SK-N-SH treated with all-trans-retinoic acid at 6 μM for 48 hours (cell line): ENCODE measurements at regions not wholly inside any gene's neighbourhood (a gene's known extent, or its start where the extent isn't known, plus 50 kb on each side); places are given as distances from the start of the nearest gene placed in this dataset.

Experiments used
- ARNTL ChIP-seq: fragments of 450-650 bp; formaldehyde crosslinking; IDR thresholded peaks from 2 replicates; pipeline ENCODE4 v1.5.0; 2020; ENCODE audit warnings: low read depth, mild to moderate bottlenecking, moderate library complexity, borderline replicate concordance
- BACH2 ChIP-seq: fragments of 250-450 bp; sonication (Bioruptor Pico); IDR thresholded peaks from 2 replicates; pipeline ENCODE4 v1.9.0; 2021; ENCODE audit warnings: mild to moderate bottlenecking, borderline replicate concordance
- CSDC2 ChIP-seq: fragments of 250-450 bp; sonication (Bioruptor Pico); IDR thresholded peaks from 2 replicates; pipeline ENCODE4 v1.5.0; 2020; ENCODE audit warnings: mild to moderate bottlenecking, moderate library complexity
- CSRNP3 ChIP-seq: fragments of 250-450 bp; sonication (Bioruptor Pico); IDR thresholded peaks from 2 replicates; pipeline ENCODE4 v1.5.1; 2021; ENCODE audit warnings: mild to moderate bottlenecking, moderate library complexity
- GLIS3 ChIP-seq: fragments of 250-450 bp; sonication (Bioruptor Pico); IDR thresholded peaks from 2 replicates; pipeline ENCODE4 v1.5.0; 2020; ENCODE audit warnings: mild to moderate bottlenecking, moderate library complexity
- SNAI2 ChIP-seq: fragments of 250-450 bp; sonication (Bioruptor Pico); IDR thresholded peaks from 2 replicates; pipeline ENCODE4 v1.5.0; 2020; ENCODE audit warnings: mild to moderate bottlenecking, moderate library complexity
- ZFP3 ChIP-seq: fragments of 250-450 bp; sonication (Bioruptor Pico); IDR thresholded peaks from 2 replicates; pipeline ENCODE4 v1.5.0; 2020; ENCODE audit warnings: mild to moderate bottlenecking, moderate library complexity
- ZNF70 ChIP-seq: fragments of 450-650 bp; formaldehyde crosslinking; IDR thresholded peaks from 2 replicates; pipeline ENCODE4 v1.5.0; 2020; ENCODE audit warnings: mild to moderate bottlenecking, moderate library complexity
- ZNF8 ChIP-seq: fragments of 450-650 bp; formaldehyde crosslinking; IDR thresholded peaks from 2 replicates; pipeline ENCODE4 v1.5.0; 2020; ENCODE audit warnings: mild to moderate bottlenecking, moderate library complexity
- TF ChIP-seq, protein P1 (sequence below): fragments of 250-450 bp; sonication (Bioruptor Pico); IDR thresholded peaks from 2 replicates; pipeline ENCODE4 v1.8.0; 2020; ENCODE audit warnings: mild to moderate bottlenecking, moderate library complexity, borderline replicate concordance
- TF ChIP-seq, protein P2 (sequence below): fragments of 250-450 bp; sonication (Bioruptor Pico); IDR thresholded peaks from 2 replicates; pipeline ENCODE4 v1.5.0; 2020; ENCODE audit warnings: mild to moderate bottlenecking, moderate library complexity

GRCh38 chr14:82510007-82510406, 976.4 kb upstream of the SEL1L start:
- TF ChIP-seq, protein P1, sequence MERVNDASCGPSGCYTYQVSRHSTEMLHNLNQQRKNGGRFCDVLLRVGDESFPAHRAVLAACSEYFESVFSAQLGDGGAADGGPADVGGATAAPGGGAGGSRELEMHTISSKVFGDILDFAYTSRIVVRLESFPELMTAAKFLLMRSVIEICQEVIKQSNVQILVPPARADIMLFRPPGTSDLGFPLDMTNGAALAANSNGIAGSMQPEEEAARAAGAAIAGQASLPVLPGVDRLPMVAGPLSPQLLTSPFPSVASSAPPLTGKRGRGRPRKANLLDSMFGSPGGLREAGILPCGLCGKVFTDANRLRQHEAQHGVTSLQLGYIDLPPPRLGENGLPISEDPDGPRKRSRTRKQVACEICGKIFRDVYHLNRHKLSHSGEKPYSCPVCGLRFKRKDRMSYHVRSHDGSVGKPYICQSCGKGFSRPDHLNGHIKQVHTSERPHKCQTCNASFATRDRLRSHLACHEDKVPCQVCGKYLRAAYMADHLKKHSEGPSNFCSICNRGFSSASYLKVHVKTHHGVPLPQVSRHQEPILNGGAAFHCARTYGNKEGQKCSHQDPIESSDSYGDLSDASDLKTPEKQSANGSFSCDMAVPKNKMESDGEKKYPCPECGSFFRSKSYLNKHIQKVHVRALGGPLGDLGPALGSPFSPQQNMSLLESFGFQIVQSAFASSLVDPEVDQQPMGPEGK (CRISPR knock-in tag) = no peak
- TF ChIP-seq ZNF8 (CRISPR knock-in tag) (no peak), ZNF70 (no peak), BACH2 (CRISPR knock-in tag) (no peak), ARNTL (CRISPR knock-in tag) (no peak), SNAI2 (no peak), CSDC2 (CRISPR knock-in tag) (no peak), ZFP3 (CRISPR knock-in tag) (no peak), CSRNP3 (CRISPR knock-in tag) (no peak), GLIS3 (no peak)
- TF ChIP-seq, protein P2, sequence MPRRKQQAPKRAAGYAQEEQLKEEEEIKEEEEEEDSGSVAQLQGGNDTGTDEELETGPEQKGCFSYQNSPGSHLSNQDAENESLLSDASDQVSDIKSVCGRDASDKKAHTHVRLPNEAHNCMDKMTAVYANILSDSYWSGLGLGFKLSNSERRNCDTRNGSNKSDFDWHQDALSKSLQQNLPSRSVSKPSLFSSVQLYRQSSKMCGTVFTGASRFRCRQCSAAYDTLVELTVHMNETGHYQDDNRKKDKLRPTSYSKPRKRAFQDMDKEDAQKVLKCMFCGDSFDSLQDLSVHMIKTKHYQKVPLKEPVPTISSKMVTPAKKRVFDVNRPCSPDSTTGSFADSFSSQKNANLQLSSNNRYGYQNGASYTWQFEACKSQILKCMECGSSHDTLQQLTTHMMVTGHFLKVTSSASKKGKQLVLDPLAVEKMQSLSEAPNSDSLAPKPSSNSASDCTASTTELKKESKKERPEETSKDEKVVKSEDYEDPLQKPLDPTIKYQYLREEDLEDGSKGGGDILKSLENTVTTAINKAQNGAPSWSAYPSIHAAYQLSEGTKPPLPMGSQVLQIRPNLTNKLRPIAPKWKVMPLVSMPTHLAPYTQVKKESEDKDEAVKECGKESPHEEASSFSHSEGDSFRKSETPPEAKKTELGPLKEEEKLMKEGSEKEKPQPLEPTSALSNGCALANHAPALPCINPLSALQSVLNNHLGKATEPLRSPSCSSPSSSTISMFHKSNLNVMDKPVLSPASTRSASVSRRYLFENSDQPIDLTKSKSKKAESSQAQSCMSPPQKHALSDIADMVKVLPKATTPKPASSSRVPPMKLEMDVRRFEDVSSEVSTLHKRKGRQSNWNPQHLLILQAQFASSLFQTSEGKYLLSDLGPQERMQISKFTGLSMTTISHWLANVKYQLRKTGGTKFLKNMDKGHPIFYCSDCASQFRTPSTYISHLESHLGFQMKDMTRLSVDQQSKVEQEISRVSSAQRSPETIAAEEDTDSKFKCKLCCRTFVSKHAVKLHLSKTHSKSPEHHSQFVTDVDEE = no peak
